AG04449 (cell line): ENCODE measurements at regions not wholly inside any gene's neighbourhood (a gene's known extent, or its start where the extent isn't known, plus 50 kb on each side); places are given as distances from the start of the nearest gene placed in this dataset.

Experiments
- CTCF ChIA-PET: fragments of 350-600 bp; formaldehyde crosslinking; extraction: SDS; loops from one replicate; lab custom pipeline; 2021; ENCODE audit warnings: antibody characterized with exemption; lab: Yijun Ruan, JAX
- POLR2A ChIA-PET: fragments of 400-600, 350-600 bp; formaldehyde crosslinking; extraction: SDS; loops from one replicate; lab custom pipeline; 2020; ENCODE audit warnings: antibody characterized with exemption, inconsistent platforms; lab: Yijun Ruan, JAX
- DNase-seq: peaks from one replicate; pipeline ENCODE4 v3.0.0-alpha.2; 2010; ENCODE audit warnings: low read depth, low spot score
- H3K4me3 ChIP-seq: 2 replicates; pipeline ENCODE4 v1.5.1; 2011; ENCODE audit warnings: low read depth, mild to moderate bottlenecking, control low read depth, low read length
- CTCF ChIP-seq: IDR thresholded peaks from one replicate; pipeline ENCODE4 v1.5.1; 2011; ENCODE audit warnings: mild to moderate bottlenecking, moderate library complexity, low read length, control low read depth, inconsistent platforms; ENCODE audit not compliant: insufficient read depth; ENCODE audit errors: missing control alignments

DNA sequence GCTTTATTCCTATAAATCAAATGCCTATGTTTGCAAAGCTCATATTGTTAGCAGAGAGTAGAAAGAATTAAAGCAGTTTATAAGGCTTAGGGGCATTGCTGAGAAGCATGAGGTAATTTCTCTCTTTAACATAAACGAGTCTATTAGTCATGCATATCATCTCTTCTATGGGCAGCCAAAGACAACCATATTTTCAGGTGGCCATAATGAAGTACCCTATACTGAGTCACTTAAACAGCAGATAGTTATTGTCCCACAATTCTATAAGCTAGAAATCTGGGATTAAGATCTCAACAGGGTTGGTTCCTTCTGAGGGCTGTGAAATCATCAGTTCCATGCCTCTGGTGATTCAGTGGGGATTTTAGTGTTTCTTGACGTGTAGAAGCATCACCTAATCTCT lies 277.5 kb downstream of the NR4A2 start:
- ChIA-PET CTCF (no interaction called here), POLR2A (no interaction called here)
- no peak for TF ChIP-seq CTCF
- no peak for DNase-seq
- no peak overlapping the region for H3K4me3 ChIP-seq

- H3K4me3 ChIP-seq, result no peak overlapping the region
- CTCF ChIA-PET, result no interaction called here
- TF ChIP-seq CTCF, result no peak
- DNase-seq, result no peak
- POLR2A ChIA-PET, result no interaction called here
Measured at GRCh38 chr2:156046900-156047299, 285.6 kb downstream of the NR4A2 start.

DNA sequence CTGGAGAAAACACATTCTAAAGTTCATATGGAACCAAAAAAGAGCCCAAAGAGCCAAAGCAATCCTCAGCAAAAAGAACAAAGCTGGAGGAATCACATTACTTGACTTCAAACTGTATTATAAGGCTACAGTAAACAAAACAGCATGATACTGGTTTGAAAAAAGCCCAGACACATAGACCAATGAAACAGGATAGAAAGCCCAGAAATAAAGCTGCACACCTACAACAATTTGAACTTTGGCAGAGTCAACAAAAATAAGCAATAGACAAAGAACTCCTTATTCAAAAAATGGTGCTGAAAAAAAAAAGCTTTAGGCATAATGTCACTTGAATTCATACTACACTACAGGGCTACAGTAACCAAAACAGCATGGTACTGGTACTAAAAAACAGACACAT lies 289.6 kb downstream of the NR4A2 start:
- no peak for TF ChIP-seq CTCF
- no peak for DNase-seq
- POLR2A ChIA-PET, result no interaction called here
- H3K4me3 ChIP-seq, result no peak overlapping the region
- CTCF ChIA-PET, result no interaction called here

- no peak overlapping the region for H3K4me3 ChIP-seq
- no peak for TF ChIP-seq CTCF
- DNase-seq, result no peak
- POLR2A ChIA-PET, result no interaction called here
- CTCF ChIA-PET, result no interaction called here
Measured at GRCh38 chr2:156038021-156038420, 294.5 kb downstream of the NR4A2 start.

DNA sequence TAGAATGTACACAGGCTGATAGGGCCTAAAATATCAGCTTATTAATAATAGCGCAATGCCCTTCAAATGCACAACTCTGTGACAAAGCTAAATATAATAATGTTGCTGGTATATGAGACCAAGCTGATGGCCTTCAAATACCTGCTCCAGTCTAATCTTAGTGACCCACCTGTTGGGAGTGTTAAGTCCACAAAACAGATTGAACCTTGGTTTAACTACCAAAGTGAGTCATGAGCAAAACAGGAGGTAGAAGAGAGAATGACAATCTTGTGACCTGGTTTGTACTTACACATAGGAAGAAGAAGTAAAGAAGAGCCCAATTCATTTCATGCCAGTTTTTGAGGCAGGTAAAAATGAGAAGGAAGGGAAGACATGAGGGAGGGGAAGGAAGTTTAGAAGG lies 295.0 kb downstream of the NR4A2 start:
- CTCF ChIA-PET, result no interaction called here

GRCh38 chr2:156031121-156031520 lies 301.4 kb downstream of the NR4A2 start:
- CTCF ChIA-PET, result no interaction called here
- TF ChIP-seq CTCF, result no peak
- no peak overlapping the region for H3K4me3 ChIP-seq
- no peak for DNase-seq
- POLR2A ChIA-PET, result no interaction called here

More for the DNA sequence above, 295.0 kb downstream of the NR4A2 start:
- no peak for DNase-seq
- no peak for TF ChIP-seq CTCF
- POLR2A ChIA-PET, result no interaction called here
- H3K4me3 ChIP-seq, result no peak overlapping the region
